ENCODE measurements at regions not wholly inside any gene's neighbourhood (a gene's known extent, or its start where the extent isn't known, plus 50 kb on each side); places are given as distances from the start of the nearest gene placed in this dataset.

DNA sequence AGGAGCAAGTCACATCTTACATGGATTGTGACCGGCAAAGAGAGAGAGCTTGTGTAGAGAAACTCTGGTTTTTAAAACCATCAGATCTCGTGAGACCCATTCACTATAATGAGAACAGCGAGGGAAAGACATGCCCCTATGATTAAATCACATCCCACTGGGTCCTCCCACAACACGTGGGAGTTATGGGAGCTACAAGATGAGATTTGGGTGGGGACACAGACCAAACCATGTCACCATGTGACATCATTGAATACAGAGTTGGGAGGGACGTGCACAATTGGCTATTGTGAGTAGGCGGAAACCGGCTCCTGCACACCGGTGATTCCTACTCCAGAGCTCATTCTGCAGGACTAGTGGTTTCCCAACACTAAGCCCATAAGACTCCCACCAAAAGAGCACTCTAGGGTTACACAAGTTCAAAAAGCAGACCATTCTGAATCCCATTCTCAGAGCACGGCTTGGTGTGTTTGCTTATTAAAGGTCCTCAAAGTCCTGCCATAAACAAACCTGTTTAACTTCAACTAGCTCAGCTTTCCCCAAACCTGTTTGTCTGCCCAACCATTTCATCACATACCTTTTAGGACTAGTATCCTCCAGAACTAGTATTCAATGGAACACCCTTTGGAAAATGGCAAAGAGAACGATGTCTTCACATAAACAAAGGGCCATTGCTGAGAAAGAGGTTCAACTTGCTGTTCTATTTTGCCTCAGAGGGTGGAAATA, 167.6 kb downstream of the TLE3 start:
- no peak for TF ChIP-seq ATF6 (CRISPR knock-in tag; IDR thresholded peaks at IDR 0.05)
- TF ChIP-seq CTCF (IDR thresholded peaks at IDR 0.05): no peak
- TF ChIP-seq CREB1 (CRISPR knock-in tag; IDR thresholded peaks at IDR 0.05): no peak
- no peak for TF ChIP-seq FOXP1 (CRISPR knock-in tag; IDR thresholded peaks at IDR 0.05; ENCODE audit: borderline replicate concordance)
- no peak for TF ChIP-seq ZNF512 (CRISPR knock-in tag; IDR thresholded peaks at IDR 0.05; ENCODE audit: borderline replicate concordance)
- TF ChIP-seq, protein P1, sequence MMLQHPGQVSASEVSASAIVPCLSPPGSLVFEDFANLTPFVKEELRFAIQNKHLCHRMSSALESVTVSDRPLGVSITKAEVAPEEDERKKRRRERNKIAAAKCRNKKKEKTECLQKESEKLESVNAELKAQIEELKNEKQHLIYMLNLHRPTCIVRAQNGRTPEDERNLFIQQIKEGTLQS (CRISPR knock-in tag; conservative IDR thresholded peaks at IDR 0.05): no peak
- no peak for TF ChIP-seq RELA (CRISPR knock-in tag; IDR thresholded peaks at IDR 0.05; ENCODE audit: borderline replicate concordance)
- TF ChIP-seq IRF2 (CRISPR knock-in tag; IDR thresholded peaks at IDR 0.05; ENCODE audit: borderline replicate concordance, low read depth): no peak
- TF ChIP-seq, protein P2, sequence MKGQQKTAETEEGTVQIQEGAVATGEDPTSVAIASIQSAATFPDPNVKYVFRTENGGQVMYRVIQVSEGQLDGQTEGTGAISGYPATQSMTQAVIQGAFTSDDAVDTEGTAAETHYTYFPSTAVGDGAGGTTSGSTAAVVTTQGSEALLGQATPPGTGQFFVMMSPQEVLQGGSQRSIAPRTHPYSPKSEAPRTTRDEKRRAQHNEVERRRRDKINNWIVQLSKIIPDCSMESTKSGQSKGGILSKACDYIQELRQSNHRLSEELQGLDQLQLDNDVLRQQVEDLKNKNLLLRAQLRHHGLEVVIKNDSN (CRISPR knock-in tag; IDR thresholded peaks at IDR 0.05): no peak
- TF ChIP-seq FOXK1 (CRISPR knock-in tag; IDR thresholded peaks at IDR 0.05): no peak

All from WTC11 (cell line).